OCI-LY7 (cell line): ENCODE measurements at regions not wholly inside any gene's neighbourhood (a gene's known extent, or its start where the extent isn't known, plus 50 kb on each side); places are given as distances from the start of the nearest gene placed in this dataset.
"Not testable (repeated sequence)": the region's sequence is repeated elsewhere in the genome, so short reads cannot be mapped to it uniquely, and the experiment has no call there.

Experiments
- BruUV-seq: library from RNA; stranded (reverse); fragments of 400-500 nt; replicated peaks from 2 replicates; lab custom pipeline; 2021; lab: Mats Ljungman, UMichigan
- CTCF ChIA-PET: fragments of 300-600 bp; sonication (Branson Sonifier 250); formaldehyde crosslinking; loops from one replicate; lab custom pipeline; 2022; ENCODE audit warnings: antibody characterized with exemption; ENCODE audit not compliant: unreplicated experiment; lab: Charles Lee
- POLR2A ChIA-PET: fragments of 300-600 bp; sonication (Branson Sonifier 250); formaldehyde crosslinking; loops from one replicate; lab custom pipeline; 2022; ENCODE audit warnings: antibody characterized with exemption; lab: Charles Lee
- DNase-seq: peaks from one replicate; pipeline ENCODE4 v3.0.0-alpha.2; 2015; ENCODE audit warnings: low spot score
- H2AFZ ChIP-seq: fragments of 200-600 bp; sonication (generic), shearing (Covaris generic); 2 replicates; pipeline ENCODE4 v1.6.1; 2014; ENCODE audit warnings: mild to moderate bottlenecking, antibody characterized with exemption, low read length, moderate library complexity
- H3K27ac ChIP-seq: fragments of 200-600 bp; sonication (generic); 2 replicates; pipeline ENCODE4 v1.5.1; 2014; ENCODE audit warnings: mixed run types, low read depth, mild to moderate bottlenecking, moderate library complexity, low read length, inconsistent platforms; ENCODE audit not compliant: poor library complexity, severe bottlenecking
- H3K36me3 ChIP-seq: fragments of 200-600 bp; sonication (generic); 2 replicates; pipeline ENCODE4 v1.6.1; 2014; ENCODE audit warnings: mild to moderate bottlenecking, antibody characterized with exemption, low read length, moderate library complexity, mixed read lengths; ENCODE audit not compliant: insufficient read depth
- H3K4me1 ChIP-seq: fragments of 200-600 bp; sonication (generic); 2 replicates; pipeline ENCODE4 v1.5.1; 2014; ENCODE audit warnings: mild to moderate bottlenecking, low read length; ENCODE audit not compliant: insufficient read depth, poor library complexity, severe bottlenecking
- H3K4me2 ChIP-seq: fragments of 200-600 bp; sonication (generic); 2 replicates; pipeline ENCODE4 v1.6.1; 2014; ENCODE audit warnings: mild to moderate bottlenecking, low read length
- H3K4me3 ChIP-seq: fragments of 200-600 bp; sonication (generic); 2 replicates; pipeline ENCODE4 v1.5.1; 2014; ENCODE audit warnings: mild to moderate bottlenecking, low read depth, low read length; ENCODE audit not compliant: poor library complexity, severe bottlenecking
- H3K79me2 ChIP-seq: fragments of 200-600 bp; sonication (generic); 2 replicates; pipeline ENCODE4 v1.6.1; 2016; ENCODE audit warnings: low read depth, mild to moderate bottlenecking, low read length, moderate library complexity, mixed read lengths; ENCODE audit not compliant: insufficient read depth
- H3K9me2 ChIP-seq: fragments of 200-600 bp; sonication (generic); 2 replicates; pipeline ENCODE4 v1.6.1; 2016; ENCODE audit warnings: mild to moderate bottlenecking, low read length, mixed read lengths; ENCODE audit not compliant: insufficient read depth
- H3K9me3 ChIP-seq: fragments of 200-600 bp; sonication (generic); 2 replicates; pipeline ENCODE4 v1.6.1; 2014; ENCODE audit warnings: mild to moderate bottlenecking, mixed run types, low read length, mixed read lengths
- H4K20me1 ChIP-seq: fragments of 200-600 bp; sonication (generic); 2 replicates; pipeline ENCODE4 v1.6.1; 2014; ENCODE audit warnings: mild to moderate bottlenecking, antibody characterized with exemption, low read length, moderate library complexity, mixed read lengths; ENCODE audit not compliant: insufficient read depth
- EZH2phosphoT487 ChIP-seq: fragments of 200-600 bp; sonication (generic); IDR thresholded peaks from 2 replicates; pipeline ENCODE4 v1.6.1; 2018; ENCODE audit warnings: low read depth, borderline replicate concordance, mild to moderate bottlenecking, mixed run types, antibody characterized with exemption, low read length, moderate library complexity, mixed read lengths
- intact Hi-C: fragments of 100-400 bp; cut with micrococcal nuclease; formaldehyde crosslinking; loops from one replicate; pipeline ENCODE4 v1.10.0; 2022; ENCODE audit not compliant: unreplicated experiment
- TF ChIP-seq, protein P1 (sequence below): fragments of 200-600 bp; sonication (generic); conservative IDR thresholded peaks from 2 replicates; pipeline ENCODE4 v1.5.1; 2014; ENCODE audit warnings: mild to moderate bottlenecking, antibody characterized with exemption, low read length, moderate library complexity, mixed read lengths

DNA sequence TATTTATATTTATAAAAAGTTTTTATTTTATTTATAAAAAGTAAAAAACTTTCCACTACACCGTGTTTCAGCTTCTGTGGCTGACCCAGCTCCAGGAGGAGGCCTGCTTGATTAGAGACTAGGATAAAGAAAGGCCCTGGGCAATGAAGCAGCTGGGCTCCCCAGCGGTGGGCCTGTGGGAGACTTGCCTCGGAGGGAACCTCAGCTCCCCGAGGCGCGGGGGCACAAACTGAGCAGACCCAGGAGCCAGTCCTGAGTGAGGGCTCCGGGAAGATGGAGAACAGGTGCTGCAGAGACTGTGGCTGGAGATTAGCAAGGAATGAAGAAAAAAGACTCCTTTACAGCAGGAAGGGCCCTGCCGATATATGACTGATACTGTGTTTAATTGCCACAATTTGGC, 63.8 kb upstream of the GJB6 start:
- no peak for DNase-seq
- peaks cover 7% of the 10 kb centered on the region for H3K4me1 ChIP-seq
- CTCF ChIA-PET: no interaction called here
- intact Hi-C loops: no loop called here
- no peak overlapping the region for H2AFZ ChIP-seq
- no peaks in the 10 kb centered on the region for H3K9me3 ChIP-seq
- H3K4me2 ChIP-seq: no peak overlapping the region
- TF ChIP-seq, protein P1, sequence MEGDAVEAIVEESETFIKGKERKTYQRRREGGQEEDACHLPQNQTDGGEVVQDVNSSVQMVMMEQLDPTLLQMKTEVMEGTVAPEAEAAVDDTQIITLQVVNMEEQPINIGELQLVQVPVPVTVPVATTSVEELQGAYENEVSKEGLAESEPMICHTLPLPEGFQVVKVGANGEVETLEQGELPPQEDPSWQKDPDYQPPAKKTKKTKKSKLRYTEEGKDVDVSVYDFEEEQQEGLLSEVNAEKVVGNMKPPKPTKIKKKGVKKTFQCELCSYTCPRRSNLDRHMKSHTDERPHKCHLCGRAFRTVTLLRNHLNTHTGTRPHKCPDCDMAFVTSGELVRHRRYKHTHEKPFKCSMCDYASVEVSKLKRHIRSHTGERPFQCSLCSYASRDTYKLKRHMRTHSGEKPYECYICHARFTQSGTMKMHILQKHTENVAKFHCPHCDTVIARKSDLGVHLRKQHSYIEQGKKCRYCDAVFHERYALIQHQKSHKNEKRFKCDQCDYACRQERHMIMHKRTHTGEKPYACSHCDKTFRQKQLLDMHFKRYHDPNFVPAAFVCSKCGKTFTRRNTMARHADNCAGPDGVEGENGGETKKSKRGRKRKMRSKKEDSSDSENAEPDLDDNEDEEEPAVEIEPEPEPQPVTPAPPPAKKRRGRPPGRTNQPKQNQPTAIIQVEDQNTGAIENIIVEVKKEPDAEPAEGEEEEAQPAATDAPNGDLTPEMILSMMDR: no peak
- no peak for TF ChIP-seq EZH2phosphoT487
- H3K27ac ChIP-seq: no peak overlapping the region
- POLR2A ChIA-PET: no interaction called here
- no peaks in the 10 kb centered on the region for H3K9me2 ChIP-seq
- BruUV-seq: no TSS peak
- no peak overlapping the region for H3K4me3 ChIP-seq
- no peaks in the 10 kb centered on the region for H3K36me3 ChIP-seq
- H4K20me1 ChIP-seq: no peaks in the 10 kb centered on the region
- no peaks in the 10 kb centered on the region for H3K79me2 ChIP-seq

- BruUV-seq: no TSS peak
- POLR2A ChIA-PET: interaction anchor here (0.5 to 0.7 kb wide), 2 partner anchors 32 to 92 kb away, joined by 3 to 5 read pairs; no protein-coding TSS in a partner anchor
- no peak for DNase-seq
- intact Hi-C loops: no loop called here
- Histone ChIP-seq H3K79me2 (no peaks in the 10 kb centered on the region), H3K36me3 (no peaks in the 10 kb centered on the region), H3K27ac (no peak overlapping the region), H2AFZ (no peak overlapping the region), H3K9me3 (no peaks in the 10 kb centered on the region), H3K9me2 (no peaks in the 10 kb centered on the region), H3K4me2 (no peak overlapping the region), H4K20me1 (no peaks in the 10 kb centered on the region), H3K4me1 (peaks cover 7% of the 10 kb centered on the region), H3K4me3 (no peak overlapping the region)
- CTCF ChIA-PET: no interaction called here
- TF ChIP-seq, protein P1: peak; percentile 58
- TF ChIP-seq EZH2phosphoT487: no peak
These were observed 62.4 kb upstream of the GJB6 start for GRCh38 chr13:20294497-20294896.

GRCh38 chr13:20292301-20292700, 60.2 kb upstream of the GJB6 start:
- H3K4me2 ChIP-seq, POLR2A ChIA-PET, BruUV-seq: not testable (repeated sequence)

More at GRCh38 chr13:20292301-20292700, 60.2 kb upstream of the GJB6 start:
- DNase-seq, H4K20me1 ChIP-seq, H3K4me1 ChIP-seq, intact Hi-C loops, H3K9me2 ChIP-seq, H3K4me3 ChIP-seq, H3K9me3 ChIP-seq, H3K36me3 ChIP-seq, H3K27ac ChIP-seq, CTCF ChIA-PET, H3K79me2 ChIP-seq, H2AFZ ChIP-seq: not testable (repeated sequence)
